NT2/D1 (cell line): ENCODE measurements at regions not wholly inside any gene's neighbourhood (a gene's known extent, or its start where the extent isn't known, plus 50 kb on each side); places are given as distances from the start of the nearest gene placed in this dataset.
"Not testable (repeated sequence)": the region's sequence is repeated elsewhere in the genome, so short reads cannot be mapped to it uniquely, and the experiment has no call there.

Experiments
- DNase-seq: peaks from one replicate; pipeline ENCODE4 v3.0.0-alpha.2; 2011; ENCODE audit warnings: low read depth, low spot score
- H3K27me3 ChIP-seq: 2 replicates; pipeline ENCODE4 v1.6.0; 2011; ENCODE audit warnings: mild to moderate bottlenecking; ENCODE audit not compliant: insufficient read length, insufficient read depth
- H3K36me3 ChIP-seq: 2 replicates; pipeline ENCODE4 v1.6.1; 2011; ENCODE audit warnings: mild to moderate bottlenecking, low read length, mixed read lengths; ENCODE audit not compliant: insufficient read depth, insufficient read length
- H3K4me1 ChIP-seq: 2 replicates; pipeline ENCODE4 v1.5.1; 2011; ENCODE audit not compliant: insufficient read depth, insufficient read length
- H3K4me3 ChIP-seq: 2 replicates; pipeline ENCODE4 v1.5.1; 2011; ENCODE audit warnings: low read depth; ENCODE audit not compliant: insufficient read length
- H3K9ac ChIP-seq: 2 replicates; pipeline ENCODE4 v1.6.0; 2011; ENCODE audit warnings: low read depth; ENCODE audit not compliant: insufficient read length
- H3K9me3 ChIP-seq: 2 replicates; pipeline ENCODE4 v1.5.1; 2011; ENCODE audit warnings: mild to moderate bottlenecking, low read length; ENCODE audit not compliant: insufficient read depth
- SUZ12 ChIP-seq: IDR thresholded peaks from 2 replicates; pipeline ENCODE4 v1.6.1; 2011; ENCODE audit not compliant: insufficient read length, insufficient read depth; ENCODE audit errors: extremely low read depth
- YY1 ChIP-seq: IDR thresholded peaks from 2 replicates; pipeline ENCODE4 v1.6.1; 2011; ENCODE audit not compliant: insufficient read length, insufficient read depth
- ZNF274 ChIP-seq: IDR thresholded peaks from 2 replicates; pipeline ENCODE4 v1.6.1; 2011; ENCODE audit warnings: mild to moderate bottlenecking, low read depth, low read length

GRCh38 chr10:114715171-114715670 lies 57.1 kb upstream of the ABLIM1 start:
- DNase-seq = no peak
- Histone ChIP-seq H3K4me3 (no peak overlapping the region), H3K4me1 (no peaks in the 10 kb centered on the region)

DNA sequence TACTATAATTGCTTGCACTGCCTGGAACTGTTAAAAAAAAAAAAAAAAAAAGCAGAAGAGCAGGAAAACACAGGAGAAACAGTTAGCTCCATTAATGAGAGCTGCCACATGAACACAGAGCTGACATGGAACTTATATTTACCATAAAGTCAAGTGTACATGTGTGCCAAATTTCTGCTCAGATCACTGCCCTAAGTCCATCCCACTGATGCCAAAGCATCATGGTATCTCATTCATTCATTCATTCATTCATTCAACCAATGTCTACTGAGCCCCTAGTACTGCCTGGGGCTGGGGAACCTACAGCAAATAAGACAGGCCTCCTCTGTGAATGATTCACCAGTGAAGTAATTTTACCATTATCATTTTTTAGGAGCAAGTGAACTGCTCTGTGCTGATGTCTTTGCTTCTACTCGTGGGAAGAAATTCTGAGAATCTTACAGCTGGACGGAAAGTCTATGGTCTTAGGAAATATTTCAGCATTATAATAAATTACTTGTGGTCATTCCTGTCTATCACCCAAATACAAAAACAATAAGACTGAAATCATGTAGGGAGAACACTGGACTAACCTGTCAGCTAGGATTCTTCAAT lies 58.8 kb upstream of the ABLIM1 start:
- Histone ChIP-seq H3K9me3 (no peaks in the 10 kb centered on the region), H3K4me3 (no peak overlapping the region), H3K4me1 (no peaks in the 10 kb centered on the region), H3K27me3 (no peaks in the 10 kb centered on the region), H3K9ac (no peak overlapping the region), H3K36me3 (no peaks in the 10 kb centered on the region)
- TF ChIP-seq ZNF274 (no peak), YY1 (no peak), SUZ12 (no peak)
- no peak for DNase-seq

More at GRCh38 chr10:114715171-114715670, 57.1 kb upstream of the ABLIM1 start:
- Histone ChIP-seq H3K9me3 (no peaks in the 10 kb centered on the region), H3K27me3 (no peaks in the 10 kb centered on the region), H3K36me3 (no peaks in the 10 kb centered on the region), H3K9ac (no peak overlapping the region)
- TF ChIP-seq YY1 (no peak), SUZ12 (no peak), ZNF274 (no peak)

GRCh38 chr10:114717881-114718280 lies 59.8 kb upstream of the ABLIM1 start:
- H3K36me3 ChIP-seq, H3K9me3 ChIP-seq, DNase-seq, H3K27me3 ChIP-seq, H3K9ac ChIP-seq, H3K4me3 ChIP-seq, H3K4me1 ChIP-seq: not testable (repeated sequence)

DNA sequence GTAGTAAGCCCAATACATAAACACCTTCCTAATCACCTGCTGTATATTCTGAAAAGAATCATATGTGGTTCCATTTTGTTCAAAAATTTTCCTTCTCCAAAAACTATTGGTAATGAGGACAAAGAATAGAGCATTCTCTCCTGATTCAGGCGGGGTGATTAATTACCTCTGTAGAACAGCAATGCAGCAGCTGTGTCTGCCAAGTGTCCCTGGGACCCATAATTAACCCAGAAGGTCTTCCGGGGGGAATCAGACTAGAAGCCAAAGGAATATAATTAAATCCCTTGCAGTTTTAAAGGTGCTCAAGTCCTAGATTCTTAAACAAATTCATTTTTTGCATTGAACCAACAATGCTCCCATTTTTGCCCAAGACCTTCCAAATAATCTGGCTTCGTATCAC lies 60.3 kb upstream of the ABLIM1 start:
- Histone ChIP-seq H3K27me3 (no peaks in the 10 kb centered on the region), H3K9ac (no peak overlapping the region), H3K9me3 (no peaks in the 10 kb centered on the region), H3K4me1 (no peaks in the 10 kb centered on the region), H3K36me3 (no peaks in the 10 kb centered on the region), H3K4me3 (no peak overlapping the region)
- no peak for DNase-seq
- TF ChIP-seq SUZ12 = no peak
- TF ChIP-seq YY1 = no peak
- no peak for TF ChIP-seq ZNF274

DNA sequence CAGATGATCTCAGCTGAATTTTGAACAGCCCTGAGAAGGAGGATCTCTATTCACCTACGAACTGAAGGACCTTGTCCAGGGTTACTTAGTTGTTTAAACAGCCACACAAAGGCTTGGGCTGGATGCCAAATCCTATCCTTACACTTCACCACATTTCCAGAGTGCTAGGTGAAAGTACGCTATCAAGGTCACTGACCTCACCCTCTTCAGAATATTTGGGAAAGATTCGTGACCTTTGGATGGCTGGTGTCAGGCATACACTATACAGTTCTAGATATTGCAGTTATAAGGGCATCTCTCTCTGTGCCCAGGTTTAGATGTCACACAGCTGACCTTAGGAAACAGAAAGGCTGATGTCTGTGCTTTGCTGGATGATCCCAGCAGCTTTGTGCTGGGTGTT lies 61.2 kb upstream of the ABLIM1 start:
- Histone ChIP-seq H3K4me3 (no peak overlapping the region), H3K9me3 (no peaks in the 10 kb centered on the region), H3K4me1 (no peaks in the 10 kb centered on the region), H3K36me3 (no peaks in the 10 kb centered on the region), H3K9ac (no peak overlapping the region), H3K27me3 (no peaks in the 10 kb centered on the region)
- TF ChIP-seq SUZ12 (no peak), YY1 (no peak), ZNF274 (no peak)
- no peak for DNase-seq

GRCh38 chr10:114720023-114720422 lies 61.9 kb upstream of the ABLIM1 start:
- not testable (repeated sequence) for H3K4me1 ChIP-seq, H3K27me3 ChIP-seq, DNase-seq, H3K9ac ChIP-seq, H3K36me3 ChIP-seq, H3K9me3 ChIP-seq, H3K4me3 ChIP-seq

DNA sequence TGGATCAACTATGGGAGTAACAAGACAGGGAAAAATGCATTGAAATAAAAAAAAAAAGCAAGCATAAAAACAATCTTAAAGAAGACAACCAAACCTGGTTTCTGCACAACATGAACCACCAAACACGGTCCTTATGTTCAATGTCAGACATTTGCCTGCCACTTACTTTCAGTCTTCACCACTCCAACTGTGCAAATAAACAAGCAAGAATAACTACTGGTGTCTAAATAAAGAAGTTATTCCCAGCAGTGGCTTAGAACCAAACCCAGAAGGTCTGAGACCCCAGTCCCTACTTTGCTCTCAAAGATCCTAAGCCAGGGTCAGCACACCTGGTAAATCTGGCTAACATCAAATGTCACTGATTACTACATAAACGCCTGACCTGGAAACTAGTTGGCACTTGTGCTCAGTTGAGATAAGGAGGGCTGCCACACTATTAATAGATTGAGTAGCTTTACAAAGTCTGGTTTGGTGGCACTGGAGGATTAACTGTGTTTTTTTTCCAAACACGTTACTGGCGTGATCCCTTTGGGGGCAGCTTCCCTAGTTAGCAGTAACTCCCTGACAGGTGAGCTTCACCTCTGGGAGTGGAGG lies 62.7 kb upstream of the ABLIM1 start:
- Histone ChIP-seq H3K4me1 (no peaks in the 10 kb centered on the region), H3K4me3 (no peak overlapping the region), H3K36me3 (no peaks in the 10 kb centered on the region), H3K9ac (no peak overlapping the region), H3K27me3 (no peaks in the 10 kb centered on the region), H3K9me3 (no peaks in the 10 kb centered on the region)
- TF ChIP-seq SUZ12 (no peak), YY1 (no peak), ZNF274 (no peak)
- no peak for DNase-seq

GRCh38 chr10:114722136-114722535 lies 64.1 kb upstream of the ABLIM1 start:
- not testable (repeated sequence) for DNase-seq, H3K9ac ChIP-seq, H3K36me3 ChIP-seq, H3K27me3 ChIP-seq, H3K4me1 ChIP-seq, H3K9me3 ChIP-seq, H3K4me3 ChIP-seq
